OCI-LY7 (cell line): ENCODE measurements at regions not wholly inside any gene's neighbourhood (a gene's known extent, or its start where the extent isn't known, plus 50 kb on each side); places are given as distances from the start of the nearest gene placed in this dataset.

Experiments used
- BruUV-seq: library from RNA; stranded (reverse); fragments of 400-500 nt; replicated peaks from 2 replicates; lab custom pipeline; 2021; lab: Mats Ljungman, UMichigan
- CTCF ChIA-PET: fragments of 300-600 bp; sonication (Branson Sonifier 250); formaldehyde crosslinking; loops from one replicate; lab custom pipeline; 2022; ENCODE audit warnings: antibody characterized with exemption; ENCODE audit not compliant: unreplicated experiment; lab: Charles Lee
- POLR2A ChIA-PET: fragments of 300-600 bp; sonication (Branson Sonifier 250); formaldehyde crosslinking; loops from one replicate; lab custom pipeline; 2022; ENCODE audit warnings: antibody characterized with exemption; lab: Charles Lee
- DNase-seq: peaks from one replicate; pipeline ENCODE4 v3.0.0-alpha.2; 2015; ENCODE audit warnings: low spot score
- H2AFZ ChIP-seq: fragments of 200-600 bp; sonication (generic), shearing (Covaris generic); 2 replicates; pipeline ENCODE4 v1.6.1; 2014; ENCODE audit warnings: mild to moderate bottlenecking, antibody characterized with exemption, low read length, moderate library complexity
- H3K27ac ChIP-seq: fragments of 200-600 bp; sonication (generic); 2 replicates; pipeline ENCODE4 v1.5.1; 2014; ENCODE audit warnings: mixed run types, low read depth, mild to moderate bottlenecking, moderate library complexity, low read length, inconsistent platforms; ENCODE audit not compliant: poor library complexity, severe bottlenecking
- H3K36me3 ChIP-seq: fragments of 200-600 bp; sonication (generic); 2 replicates; pipeline ENCODE4 v1.6.1; 2014; ENCODE audit warnings: mild to moderate bottlenecking, antibody characterized with exemption, low read length, moderate library complexity, mixed read lengths; ENCODE audit not compliant: insufficient read depth
- H3K4me1 ChIP-seq: fragments of 200-600 bp; sonication (generic); 2 replicates; pipeline ENCODE4 v1.5.1; 2014; ENCODE audit warnings: mild to moderate bottlenecking, low read length; ENCODE audit not compliant: insufficient read depth, poor library complexity, severe bottlenecking
- H3K4me2 ChIP-seq: fragments of 200-600 bp; sonication (generic); 2 replicates; pipeline ENCODE4 v1.6.1; 2014; ENCODE audit warnings: mild to moderate bottlenecking, low read length
- H3K4me3 ChIP-seq: fragments of 200-600 bp; sonication (generic); 2 replicates; pipeline ENCODE4 v1.5.1; 2014; ENCODE audit warnings: mild to moderate bottlenecking, low read depth, low read length; ENCODE audit not compliant: poor library complexity, severe bottlenecking
- H3K79me2 ChIP-seq: fragments of 200-600 bp; sonication (generic); 2 replicates; pipeline ENCODE4 v1.6.1; 2016; ENCODE audit warnings: low read depth, mild to moderate bottlenecking, low read length, moderate library complexity, mixed read lengths; ENCODE audit not compliant: insufficient read depth
- H3K9me2 ChIP-seq: fragments of 200-600 bp; sonication (generic); 2 replicates; pipeline ENCODE4 v1.6.1; 2016; ENCODE audit warnings: mild to moderate bottlenecking, low read length, mixed read lengths; ENCODE audit not compliant: insufficient read depth
- H3K9me3 ChIP-seq: fragments of 200-600 bp; sonication (generic); 2 replicates; pipeline ENCODE4 v1.6.1; 2014; ENCODE audit warnings: mild to moderate bottlenecking, mixed run types, low read length, mixed read lengths
- H4K20me1 ChIP-seq: fragments of 200-600 bp; sonication (generic); 2 replicates; pipeline ENCODE4 v1.6.1; 2014; ENCODE audit warnings: mild to moderate bottlenecking, antibody characterized with exemption, low read length, moderate library complexity, mixed read lengths; ENCODE audit not compliant: insufficient read depth
- CTCF ChIP-seq: fragments of 200-600 bp; sonication (generic); conservative IDR thresholded peaks from 2 replicates; pipeline ENCODE4 v1.5.1; 2014; ENCODE audit warnings: mild to moderate bottlenecking, antibody characterized with exemption, low read length, moderate library complexity, mixed read lengths
- EZH2phosphoT487 ChIP-seq: fragments of 200-600 bp; sonication (generic); IDR thresholded peaks from 2 replicates; pipeline ENCODE4 v1.6.1; 2018; ENCODE audit warnings: low read depth, borderline replicate concordance, mild to moderate bottlenecking, mixed run types, antibody characterized with exemption, low read length, moderate library complexity, mixed read lengths
- intact Hi-C: fragments of 100-400 bp; cut with micrococcal nuclease; formaldehyde crosslinking; loops from one replicate; pipeline ENCODE4 v1.10.0; 2022; ENCODE audit not compliant: unreplicated experiment

- TF ChIP-seq CTCF: no peak
- TF ChIP-seq EZH2phosphoT487: no peak
- H3K4me1 ChIP-seq: no peaks in the 10 kb centered on the region
- no TSS peak for BruUV-seq
- intact Hi-C loops: no loop called here
- CTCF ChIA-PET: no interaction called here
- H3K27ac ChIP-seq: no peak overlapping the region
- H3K79me2 ChIP-seq: no peaks in the 10 kb centered on the region
- POLR2A ChIA-PET: interaction anchor here (0.7 kb wide), 1 partner anchor 576 kb away, joined by 3 read pairs; no protein-coding TSS in a partner anchor
- no peak for DNase-seq
- no peaks in the 10 kb centered on the region for H3K9me2 ChIP-seq
- no peak overlapping the region for H3K4me3 ChIP-seq
- H3K9me3 ChIP-seq: no peaks in the 10 kb centered on the region
- no peaks in the 10 kb centered on the region for H3K36me3 ChIP-seq
- no peak overlapping the region for H2AFZ ChIP-seq
- H3K4me2 ChIP-seq: no peak overlapping the region
- no peaks in the 10 kb centered on the region for H4K20me1 ChIP-seq
Observed at GRCh38 chr5:68012831-68013230, 202.7 kb upstream of the PIK3R1 start.

GRCh38 chr5:68012429-68012828 is 203.1 kb upstream of the PIK3R1 start:
- no peaks in the 10 kb centered on the region for H3K79me2 ChIP-seq
- H3K4me2 ChIP-seq: no peak overlapping the region
- H4K20me1 ChIP-seq: no peaks in the 10 kb centered on the region
- POLR2A ChIA-PET: interaction anchor here (0.6 kb wide), 1 partner anchor 27 kb away, joined by 3 read pairs; no protein-coding TSS in a partner anchor
- intact Hi-C loops: no loop called here
- no peaks in the 10 kb centered on the region for H3K4me1 ChIP-seq
- H2AFZ ChIP-seq: no peak overlapping the region
- CTCF ChIA-PET: no interaction called here
- no peak overlapping the region for H3K4me3 ChIP-seq
- H3K9me3 ChIP-seq: no peaks in the 10 kb centered on the region
- TF ChIP-seq EZH2phosphoT487: no peak
- TF ChIP-seq CTCF: no peak
- H3K9me2 ChIP-seq: no peaks in the 10 kb centered on the region
- H3K36me3 ChIP-seq: no peaks in the 10 kb centered on the region
- no peak overlapping the region for H3K27ac ChIP-seq
- no TSS peak for BruUV-seq
- DNase-seq: no peak

GRCh38 chr5:68011801-68012200 is 203.8 kb upstream of the PIK3R1 start:
- no TSS peak for BruUV-seq

More at GRCh38 chr5:68011801-68012200, 203.8 kb upstream of the PIK3R1 start:
- Histone ChIP-seq H2AFZ (no peak overlapping the region), H3K4me1 (no peaks in the 10 kb centered on the region), H3K4me3 (no peak overlapping the region), H4K20me1 (no peaks in the 10 kb centered on the region), H3K27ac (no peak overlapping the region), H3K79me2 (no peaks in the 10 kb centered on the region), H3K9me3 (no peaks in the 10 kb centered on the region), H3K9me2 (no peaks in the 10 kb centered on the region), H3K36me3 (no peaks in the 10 kb centered on the region), H3K4me2 (no peak overlapping the region)
- ChIA-PET POLR2A (interaction anchor here (0.6 kb wide), 1 partner anchor 28 kb away, joined by 3 read pairs; no protein-coding TSS in a partner anchor), CTCF (no interaction called here)
- intact Hi-C loops: no loop called here
- DNase-seq: no peak
- TF ChIP-seq EZH2phosphoT487: no peak
- no peak for TF ChIP-seq CTCF
